Fibroblast of skin of right biceps (primary cell): ENCODE measurements at regions not wholly inside any gene's neighbourhood (a gene's known extent, or its start where the extent isn't known, plus 50 kb on each side); places are given as distances from the start of the nearest gene placed in this dataset.
"Not testable (repeated sequence)": the region's sequence is repeated elsewhere in the genome, so short reads cannot be mapped to it uniquely, and the experiment has no call there.

Experiments
- DNase-seq: peaks from one replicate; pipeline ENCODE4 v3.0.0-alpha.2; 2013

- DNase-seq: no peak
Measured at GRCh38 chr6:170192905-170193304, 98.0 kb downstream of the DLL1 start.

- DNase-seq: not testable (repeated sequence)
Measured at GRCh38 chr6:170192101-170192500, 98.8 kb downstream of the DLL1 start.

- DNase-seq: no peak
Measured at GRCh38 chr6:170190046-170190445, 100.8 kb downstream of the DLL1 start.

GRCh38 chr6:170189236-170189635 lies 101.6 kb downstream of the DLL1 start:
- no peak for DNase-seq

GRCh38 chr6:170188571-170189001 lies 102.3 kb downstream of the DLL1 start:
- DNase-seq: no peak

- DNase-seq: no peak
Measured at GRCh38 chr6:170187669-170188566, 103.0 kb downstream of the DLL1 start.

GRCh38 chr6:170186941-170187668 lies 103.8 kb downstream of the DLL1 start:
- DNase-seq: no peak

GRCh38 chr6:170186006-170186935 lies 104.6 kb downstream of the DLL1 start:
- no peak for DNase-seq

GRCh38 chr6:170185175-170185978 lies 105.5 kb downstream of the DLL1 start:
- DNase-seq: no peak

GRCh38 chr6:170184316-170184715 lies 106.6 kb downstream of the DLL1 start:
- no peak for DNase-seq

- DNase-seq: no peak
Measured at GRCh38 chr6:170183521-170183920, 107.4 kb downstream of the DLL1 start.

GRCh38 chr6:170182781-170183120 lies 108.1 kb downstream of the DLL1 start:
- no peak for DNase-seq

- no peak for DNase-seq
Measured at GRCh38 chr6:170182093-170182780, 108.6 kb downstream of the DLL1 start.

GRCh38 chr6:170181338-170181690 lies 109.6 kb downstream of the DLL1 start:
- no peak for DNase-seq

- no peak for DNase-seq
Measured at GRCh38 chr6:170180671-170181337, 110.1 kb downstream of the DLL1 start.

- no peak for DNase-seq
Measured at GRCh38 chr6:170179616-170180324, 111.1 kb downstream of the DLL1 start.

GRCh38 chr6:170178561-170179477 lies 112.1 kb downstream of the DLL1 start:
- DNase-seq: peak; percentile 48

- DNase-seq: no peak
Measured at GRCh38 chr6:170177772-170178560, 112.9 kb downstream of the DLL1 start.
